GM18502 (cell line): ENCODE measurements at regions not wholly inside any gene's neighbourhood (a gene's known extent, or its start where the extent isn't known, plus 50 kb on each side); places are given as distances from the start of the nearest gene placed in this dataset.

Source experiments
- ATAC-seq: cut with Tn5 transposase; IDR thresholded peaks from one replicate; pipeline ENCODE4 v1.9.1; 2021; ENCODE audit warnings: mild to moderate bottlenecking; ENCODE audit not compliant: unreplicated experiment, poor library complexity

DNA sequence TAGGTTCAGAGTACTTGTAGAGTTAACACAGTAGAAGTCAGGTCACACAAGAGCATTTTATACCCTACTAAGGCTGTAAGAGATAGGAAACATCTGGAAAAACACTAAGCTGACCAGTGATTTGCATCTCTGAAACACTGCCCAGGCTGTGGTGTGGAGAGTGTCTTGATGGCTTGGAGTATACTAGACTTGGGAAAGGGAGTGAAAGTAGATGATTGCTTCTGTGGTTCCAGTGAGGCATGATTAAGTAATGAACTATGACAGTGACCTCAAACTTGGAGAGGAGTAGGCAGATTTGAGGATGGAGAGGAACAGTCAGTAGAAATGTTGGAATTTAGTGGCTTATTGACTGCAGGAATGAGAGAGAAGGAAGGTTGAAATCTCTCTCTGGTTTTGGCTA, 201.2 kb downstream of the FLRT2 start:
- no peak for ATAC-seq

DNA sequence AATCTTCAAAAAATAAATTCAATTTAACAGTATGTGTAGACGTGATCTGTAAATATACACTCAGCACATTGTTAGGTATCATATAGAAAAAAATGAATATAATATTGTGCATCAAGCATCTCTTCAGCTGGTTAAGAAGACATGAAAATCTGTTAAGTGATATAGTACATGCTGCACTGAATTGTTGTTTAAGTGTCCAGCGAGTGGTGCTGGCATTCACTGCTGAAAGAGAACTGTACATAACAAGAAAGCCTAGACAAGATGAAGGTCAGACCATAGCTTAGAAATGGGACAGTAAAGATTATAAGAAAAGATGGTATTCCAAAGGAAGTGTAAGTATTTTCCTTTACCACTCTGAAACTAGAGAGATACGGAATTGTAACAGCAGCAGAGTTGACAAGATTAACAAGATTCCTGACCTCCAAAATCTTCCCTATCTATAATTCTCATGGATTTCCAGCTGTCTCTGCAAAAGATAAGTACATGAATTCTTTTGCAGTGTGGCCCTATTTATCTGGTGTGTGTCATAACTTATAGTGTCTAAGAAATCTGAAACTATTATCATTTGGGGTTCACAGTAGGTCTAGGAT, 198.6 kb downstream of the FLRT2 start:
- ATAC-seq = no peak

DNA sequence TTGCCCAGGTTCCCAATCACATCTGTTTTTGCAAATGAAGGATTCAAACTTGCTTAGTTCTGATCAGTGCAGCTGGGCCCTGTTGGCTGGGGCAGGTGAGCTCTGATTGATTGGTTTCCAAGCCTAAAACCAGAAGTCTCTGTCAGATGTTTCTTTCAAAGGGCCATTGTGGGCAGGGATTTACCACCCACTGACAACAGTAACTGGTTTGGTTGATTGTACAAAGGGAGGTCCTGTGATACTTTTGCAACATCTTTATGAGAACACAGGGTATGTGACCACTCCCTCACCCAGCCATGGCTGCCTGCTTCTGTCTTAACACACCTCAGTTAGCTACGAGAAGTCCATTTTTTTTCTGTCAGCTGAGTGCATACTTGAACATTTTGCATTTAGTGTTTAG, 184.1 kb downstream of the FLRT2 start:
- no peak for ATAC-seq

DNA sequence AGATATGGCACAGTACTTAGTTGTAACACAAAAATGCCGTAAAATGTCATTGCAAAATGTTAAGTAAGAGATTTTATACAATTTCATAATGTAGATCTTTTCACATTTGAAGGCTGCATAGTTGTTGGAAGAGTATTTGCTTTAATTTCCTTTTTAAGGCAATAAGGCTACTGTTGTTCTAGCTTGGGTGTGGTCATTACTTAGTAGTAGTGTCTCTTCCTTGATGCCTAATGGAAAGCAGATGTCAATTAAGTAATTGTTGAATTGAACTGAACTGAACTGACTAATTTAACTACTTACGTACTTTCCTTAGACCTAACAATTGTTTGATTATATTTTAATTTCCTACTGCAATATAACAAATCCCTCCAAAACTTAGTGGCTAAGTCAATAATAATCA, 181.7 kb downstream of the FLRT2 start:
- ATAC-seq = no peak
